Putamen (tissue), 1 donor: ENCODE measurements at regions not wholly inside any gene's neighbourhood (a gene's known extent, or its start where the extent isn't known, plus 50 kb on each side); places are given as distances from the start of the nearest gene placed in this dataset.
A peak's percentile ranks its signal among the peaks of the same experiment; 100 is the strongest.
"Not testable (repeated sequence)": the region's sequence is repeated elsewhere in the genome, so short reads cannot be mapped to it uniquely, and the experiment has no call there.

ENCODE experiments used
- DNase-seq: peaks from one replicate; pipeline ENCODE4 v3.0.0-alpha.2; 2016; ENCODE audit warnings: low spot score

GRCh38 chr12:105481392-105482300, 151.2 kb downstream of the C12orf75 start:
- DNase-seq, result no peak

- no peak for DNase-seq
Measured at GRCh38 chr12:105482951-105483350, 152.5 kb downstream of the C12orf75 start.

- no peak for DNase-seq
Measured at GRCh38 chr12:105483691-105484090, 153.2 kb downstream of the C12orf75 start.

GRCh38 chr12:105485321-105485910, 154.9 kb downstream of the C12orf75 start:
- peak; percentile 17 for DNase-seq

- no peak for DNase-seq
Measured at GRCh38 chr12:105485921-105486320, 155.4 kb downstream of the C12orf75 start.

- no peak for DNase-seq
Measured at GRCh38 chr12:105487963-105488362, 157.5 kb downstream of the C12orf75 start.

GRCh38 chr12:105492591-105493545, 162.4 kb downstream of the C12orf75 start:
- DNase-seq, result no peak

- no peak for DNase-seq
Measured at GRCh38 chr12:105499205-105499604, 168.7 kb downstream of the C12orf75 start.

GRCh38 chr12:105500676-105501075, 170.2 kb downstream of the C12orf75 start:
- not testable (repeated sequence) for DNase-seq

- DNase-seq, result no peak
Measured at GRCh38 chr12:105502426-105502930, 172.0 kb downstream of the C12orf75 start.

GRCh38 chr12:105503619-105504018, 173.1 kb downstream of the C12orf75 start:
- no peak for DNase-seq

GRCh38 chr12:105504286-105504685, 173.8 kb downstream of the C12orf75 start:
- DNase-seq, result no peak

- DNase-seq, result no peak
Measured at GRCh38 chr12:105506678-105507310, 176.3 kb downstream of the C12orf75 start.

- DNase-seq, result no peak
Measured at GRCh38 chr12:105507311-105508038, 177.0 kb downstream of the C12orf75 start.

GRCh38 chr12:105508096-105508495, 177.6 kb downstream of the C12orf75 start:
- DNase-seq, result no peak

GRCh38 chr12:105510526-105510925, 180.0 kb downstream of the C12orf75 start:
- no peak for DNase-seq

- DNase-seq, result not testable (repeated sequence)
Measured at GRCh38 chr12:105512861-105513260, 182.4 kb downstream of the C12orf75 start.

GRCh38 chr12:105522166-105522825, 191.8 kb downstream of the C12orf75 start:
- no peak for DNase-seq

- no peak for DNase-seq
Measured at GRCh38 chr12:105523164-105524057, 192.9 kb downstream of the C12orf75 start.
